GM21390 (cell line): ENCODE measurements at regions not wholly inside any gene's neighbourhood (a gene's known extent, or its start where the extent isn't known, plus 50 kb on each side); places are given as distances from the start of the nearest gene placed in this dataset.

Experiments
- ATAC-seq: cut with Tn5 transposase; IDR thresholded peaks from one replicate; pipeline ENCODE4 v1.9.1; 2021; ENCODE audit not compliant: unreplicated experiment

GRCh38 chr3:86182606-86183005, 808.3 kb downstream of the VGLL3 start:
- no peak for ATAC-seq

- ATAC-seq = no peak
Measured at GRCh38 chr3:86180696-86181095, 810.3 kb downstream of the VGLL3 start.

GRCh38 chr3:86178095-86178494, 812.9 kb downstream of the VGLL3 start:
- ATAC-seq = no peak

- ATAC-seq = no peak
Measured at GRCh38 chr3:86176445-86176784, 814.5 kb downstream of the VGLL3 start.

DNA sequence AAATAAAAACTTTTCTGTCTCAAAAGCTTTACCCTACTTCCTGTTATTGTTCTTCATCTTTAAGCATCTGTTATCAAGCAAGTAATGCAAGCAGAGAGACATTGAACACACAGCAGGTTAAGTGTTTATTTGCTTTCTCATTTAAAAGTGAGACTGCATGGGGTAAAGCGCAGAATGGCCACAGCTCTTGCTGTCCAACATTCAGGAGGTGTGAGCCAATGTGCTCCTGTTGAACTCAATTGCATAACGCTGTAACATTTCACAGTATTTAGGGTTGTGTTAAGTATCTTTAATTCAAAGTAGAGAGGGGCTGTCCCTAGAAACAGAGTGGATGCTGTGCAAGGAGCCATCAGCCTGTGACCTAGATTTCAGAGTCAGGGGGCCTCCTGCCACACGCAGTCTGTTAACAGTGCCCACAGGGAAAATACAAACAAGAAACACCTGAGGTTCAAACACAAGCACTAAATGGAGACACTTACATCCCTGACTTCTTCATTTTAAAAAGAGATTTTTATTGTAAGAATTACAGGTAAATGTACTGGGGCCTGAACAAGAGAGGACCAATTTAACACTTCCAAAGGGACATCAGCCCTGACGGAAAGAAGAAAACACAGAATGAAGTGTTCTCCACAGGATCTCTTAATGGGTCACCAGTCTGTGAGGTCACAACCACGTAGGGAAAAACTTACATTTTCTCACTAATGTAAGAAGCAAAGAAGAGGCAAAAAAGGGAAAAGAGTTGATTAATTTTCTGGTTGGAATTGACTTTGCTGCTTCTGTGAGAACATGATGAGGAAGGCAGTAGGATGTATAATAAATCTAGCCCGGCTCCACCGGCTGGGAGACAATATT, 815.1 kb downstream of the VGLL3 start:
- ATAC-seq = no peak

DNA sequence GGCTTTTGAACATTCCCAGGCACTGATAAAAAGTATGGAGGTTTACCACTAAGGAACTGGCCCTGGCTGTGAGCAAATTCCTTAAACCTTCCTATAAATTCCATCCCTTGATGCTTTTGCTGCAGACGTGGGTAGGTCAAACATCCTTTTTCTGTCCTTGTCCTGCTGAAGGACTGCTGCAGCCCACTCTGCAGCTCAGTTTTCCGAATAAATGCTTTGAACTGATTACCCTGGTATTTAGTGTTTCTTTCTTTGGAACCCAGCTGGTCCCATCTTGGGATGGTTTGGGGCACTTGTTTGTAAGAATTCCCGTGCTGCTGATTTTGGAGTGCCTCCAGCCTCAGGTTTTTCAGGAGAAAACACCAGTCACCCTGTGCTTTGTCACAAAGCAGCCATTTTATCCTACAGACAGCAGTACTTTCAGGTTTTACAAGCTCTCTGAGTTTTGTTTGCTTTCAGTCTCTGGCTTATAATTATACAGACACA, 815.9 kb downstream of the VGLL3 start:
- ATAC-seq = no peak

DNA sequence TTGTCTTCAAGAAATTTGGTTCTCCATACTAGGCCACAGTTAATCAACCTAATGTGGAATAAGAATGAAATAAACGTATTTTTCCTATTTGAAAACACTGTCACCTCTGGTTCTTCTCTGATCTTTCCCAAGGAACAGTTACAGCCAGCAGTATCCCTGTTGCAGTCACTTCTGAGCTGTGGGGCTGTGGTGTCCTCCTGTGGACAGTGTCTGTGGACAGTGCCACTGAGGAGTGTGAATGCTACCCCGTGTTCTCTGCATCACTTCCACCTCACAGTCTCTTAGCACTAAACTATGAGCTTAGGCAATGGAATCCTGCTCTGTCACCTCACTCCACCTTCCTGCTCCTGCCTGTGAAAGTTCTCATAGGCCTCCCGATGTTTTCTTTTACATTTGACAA, 817.5 kb downstream of the VGLL3 start:
- no peak for ATAC-seq

DNA sequence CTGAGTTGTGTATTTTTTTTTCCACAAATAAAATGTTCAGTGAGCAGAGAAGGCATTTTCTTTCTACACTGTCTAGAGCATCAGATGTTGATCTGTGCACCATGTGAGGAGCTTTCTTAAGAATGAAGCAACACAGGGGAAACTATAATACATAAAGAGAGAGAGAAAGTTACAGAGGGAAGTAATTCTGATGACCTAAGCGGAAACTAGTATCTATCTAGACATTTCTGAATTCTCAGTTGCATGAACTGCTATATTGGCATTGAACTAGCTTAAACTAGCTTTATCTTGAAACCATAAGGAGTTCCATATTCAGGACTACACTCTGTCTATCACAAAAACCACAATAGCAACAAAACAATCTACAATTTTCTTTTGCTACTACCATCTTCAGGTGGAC, 822.4 kb downstream of the VGLL3 start:
- ATAC-seq = no peak

DNA sequence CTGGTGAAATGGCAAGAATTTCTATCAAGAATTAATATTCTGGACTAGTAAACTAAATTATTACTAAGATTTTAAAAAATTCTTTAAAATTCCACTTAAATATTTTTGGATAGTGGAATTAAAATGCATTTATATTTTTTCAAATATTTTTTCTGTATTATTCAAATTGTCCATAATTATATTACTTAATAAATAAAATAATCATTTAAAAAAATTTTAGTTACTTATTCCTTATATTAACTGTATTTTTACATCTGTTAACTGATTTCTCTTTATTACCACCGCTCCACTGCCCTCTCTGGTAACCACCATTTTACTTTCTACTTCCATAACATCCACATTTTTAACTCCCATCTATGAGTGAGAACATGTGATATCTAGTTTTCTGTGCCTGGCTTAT, 828.4 kb downstream of the VGLL3 start:
- ATAC-seq = no peak

GRCh38 chr3:86161493-86161892, 829.5 kb downstream of the VGLL3 start:
- no peak for ATAC-seq

DNA sequence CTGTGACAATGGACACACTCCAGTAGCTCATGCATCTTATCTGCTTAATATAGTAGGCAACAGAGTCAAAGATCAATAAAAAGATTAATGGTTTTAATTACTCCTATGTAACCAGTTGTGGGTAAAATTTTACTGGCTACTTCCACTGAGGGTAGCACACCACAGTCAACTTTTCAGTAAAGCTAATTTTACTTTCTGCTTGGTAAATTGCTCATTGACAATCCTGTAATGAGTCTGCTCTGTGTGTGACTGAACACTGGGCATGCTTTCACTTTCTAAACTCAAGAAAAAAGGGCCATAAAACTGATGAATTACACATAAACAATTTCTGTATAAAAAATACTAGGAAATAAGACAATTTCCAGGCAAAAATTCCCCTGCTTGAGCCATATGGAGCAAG, 838.3 kb downstream of the VGLL3 start:
- no peak for ATAC-seq

- ATAC-seq = no peak
Measured at GRCh38 chr3:86149054-86149453, 841.9 kb downstream of the VGLL3 start.

- no peak for ATAC-seq
Measured at GRCh38 chr3:86147119-86147518, 843.8 kb downstream of the VGLL3 start.

DNA sequence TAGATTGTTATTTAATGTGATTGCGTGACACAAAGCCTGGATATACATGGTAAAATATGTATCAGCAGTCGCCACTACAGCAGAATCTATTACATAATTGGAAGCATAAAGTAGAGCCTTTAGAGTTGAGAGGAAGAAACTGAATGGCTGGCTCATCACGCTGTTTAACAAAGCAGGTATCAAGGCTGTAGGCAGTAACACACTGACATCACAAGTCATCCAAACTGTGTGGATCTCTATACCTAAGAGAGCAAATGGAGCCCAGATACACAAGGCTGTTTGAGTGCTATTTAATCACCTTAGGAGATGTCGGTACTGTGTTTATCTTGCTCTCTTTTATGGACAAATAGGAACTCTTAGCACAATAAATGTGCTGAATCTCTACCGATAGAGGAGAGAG, 864.4 kb downstream of the VGLL3 start:
- ATAC-seq = no peak
